ENCODE measurements at regions not wholly inside any gene's neighbourhood (a gene's known extent, or its start where the extent isn't known, plus 50 kb on each side); places are given as distances from the start of the nearest gene placed in this dataset.

DNA sequence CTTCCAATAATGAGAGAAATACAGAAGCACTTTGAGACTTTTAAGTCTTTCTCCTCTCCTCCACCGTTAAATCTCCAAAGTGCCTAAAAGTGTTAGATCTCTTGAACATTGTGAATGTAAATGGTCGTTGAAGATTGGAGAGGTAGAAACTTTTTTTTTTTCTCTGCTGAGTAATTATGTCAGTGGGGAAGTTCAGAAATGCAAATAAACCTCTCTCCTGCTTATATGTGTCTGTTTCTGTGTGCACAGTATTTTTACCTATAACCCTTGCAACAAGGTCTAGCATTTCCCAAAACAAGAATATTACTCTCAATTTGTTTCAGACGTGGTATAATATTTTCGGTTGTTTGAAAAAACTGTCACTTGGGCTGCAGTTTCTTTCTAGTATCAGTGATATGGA, 833.6 kb upstream of the CDH8 start:
- TF ChIP-seq CTCF (IDR thresholded peaks at IDR 0.05) (no peak), POLR2AphosphoS5 (IDR thresholded peaks at IDR 0.05) (no peak)

Measured in transverse colon (tissue), 4 donors.